Keratinocyte (primary cell): ENCODE measurements at regions not wholly inside any gene's neighbourhood (a gene's known extent, or its start where the extent isn't known, plus 50 kb on each side); places are given as distances from the start of the nearest gene placed in this dataset.

Source experiments
- DNase-seq: peaks from one replicate; pipeline ENCODE4 v3.0.0-alpha.2; 2011; ENCODE audit warnings: low read depth, missing footprints, low spot score
- FAIRE-seq: peaks from 2 replicates; lab custom pipeline; 2011; peaks lifted over from hg19 to GRCh38; lab: Jason Lieb, UNC
- H2AFZ ChIP-seq: 2 replicates; pipeline ENCODE4 v1.6.0; 2012; ENCODE audit warnings: low read length, control low read depth, inconsistent platforms; ENCODE audit not compliant: control insufficient read depth
- H3K27ac ChIP-seq: 2 replicates; pipeline ENCODE4 v1.5.1; 2011; ENCODE audit warnings: low read length; ENCODE audit not compliant: control insufficient read depth, insufficient read depth
- H3K27me3 ChIP-seq: 3 replicates; pipeline ENCODE4 v1.6.0; 2011; ENCODE audit warnings: low read length; ENCODE audit not compliant: control insufficient read depth, insufficient read depth; ENCODE audit errors: extremely low read depth
- H3K36me3 ChIP-seq, 2 experiments: 2 replicates in 1 of 2; 3 replicates in 1 of 2; pipeline ENCODE4 v1.5.1; 2011; ENCODE audit warnings: low read length in 2 of 2, mild to moderate bottlenecking in 1 of 2; ENCODE audit not compliant: control insufficient read depth in 2 of 2, insufficient read depth in 2 of 2; ENCODE audit errors: extremely low read depth in 1 of 2
- H3K4me1 ChIP-seq: 3 replicates; pipeline ENCODE4 v1.5.1; 2011; ENCODE audit warnings: low read length; ENCODE audit not compliant: control insufficient read depth, insufficient read depth; ENCODE audit errors: extremely low read depth
- H3K4me2 ChIP-seq: 3 replicates; pipeline ENCODE4 v1.6.0; 2011; ENCODE audit warnings: low read depth, low read length; ENCODE audit not compliant: control insufficient read depth, insufficient read depth; ENCODE audit errors: extremely low read depth
- H3K4me3 ChIP-seq, 3 experiments: fragments of 200-600 bp in 1 of 3; sonication (generic) in 1 of 3; 2 replicates in 2 of 3; 3 replicates in 1 of 3; pipeline ENCODE4 v1.5.1; 2011 to 2016; ENCODE audit warnings: low read length in 3 of 3, mild to moderate bottlenecking in 3 of 3, control low read depth in 2 of 3, inconsistent platforms in 1 of 3, low read depth in 1 of 3, mixed read lengths in 1 of 3, mixed run types in 1 of 3, moderate library complexity in 1 of 3; ENCODE audit not compliant: control insufficient read depth in 2 of 3, insufficient read depth in 2 of 3; ENCODE audit errors: extremely low read depth in 1 of 3
- H3K79me2 ChIP-seq: 2 replicates; pipeline ENCODE4 v1.6.0; 2012; ENCODE audit warnings: low read length; ENCODE audit not compliant: control insufficient read depth, insufficient read depth
- H3K9ac ChIP-seq: 3 replicates; pipeline ENCODE4 v1.6.0; 2011; ENCODE audit warnings: low read length; ENCODE audit not compliant: control insufficient read depth, insufficient read depth; ENCODE audit errors: extremely low read depth
- H3K9me1 ChIP-seq: 3 replicates; pipeline ENCODE4 v1.6.0; 2011; ENCODE audit warnings: low read length; ENCODE audit not compliant: control insufficient read depth, insufficient read depth; ENCODE audit errors: extremely low read depth
- H3K9me3 ChIP-seq: 2 replicates; pipeline ENCODE4 v1.5.1; 2012; ENCODE audit warnings: low read depth, low read length; ENCODE audit not compliant: control insufficient read depth
- H4K20me1 ChIP-seq: 3 replicates; pipeline ENCODE4 v1.6.0; 2011; ENCODE audit warnings: low read length; ENCODE audit not compliant: control insufficient read depth, insufficient read depth; ENCODE audit errors: extremely low read depth
- CTCF ChIP-seq, 3 experiments: IDR thresholded peaks in 1 of 3; conservative IDR thresholded peaks in 1 of 3; optimal IDR thresholded peaks in 1 of 3; 2 replicates in 2 of 3; 3 replicates in 1 of 3; pipeline versions ENCODE3 to v1.5.1; 2011; ENCODE audit warnings: low read length in 3 of 3, mild to moderate bottlenecking in 3 of 3, moderate library complexity in 2 of 3, control low read depth in 1 of 3, inconsistent platforms in 1 of 3; ENCODE audit not compliant: insufficient read depth in 2 of 3; ENCODE audit errors: extremely low read depth in 1 of 3
- EZH2 ChIP-seq: IDR thresholded peaks from one replicate; pipeline ENCODE4 v1.6.1; 2012; ENCODE audit warnings: inconsistent platforms, mild to moderate bottlenecking, low read length, moderate library complexity
- dilution Hi-C: fragments of 300-500 bp; cut with MboI; formaldehyde crosslinking; loops from one replicate; pipeline ENCODE4 v1.7.0; 2020; ENCODE audit warnings: low sequenced_read_pairs; ENCODE audit not compliant: extremely low pct_ligation_motif_present

- Histone ChIP-seq H3K9me3 (no peaks in the 10 kb centered on the region), H3K27ac (no peak overlapping the region), H3K79me2 (no peaks in the 10 kb centered on the region), H3K9me1 (no peaks in the 10 kb centered on the region), H3K4me3 (no peak overlapping the region), H3K27me3 (no peaks in the 10 kb centered on the region), H3K4me2 (no peak overlapping the region), H3K9ac (no peak overlapping the region), H4K20me1 (no peaks in the 10 kb centered on the region), H3K4me1 (no peaks in the 10 kb centered on the region), H3K36me3 (no peaks in the 10 kb centered on the region), H2AFZ (no peak overlapping the region)
- DNase-seq (no peak), FAIRE-seq (no peak)
- dilution Hi-C loops, result no loop called here
- no peak for TF ChIP-seq CTCF (optimal IDR thresholded peaks at IDR 0.05 in 1 of 3, IDR thresholded peaks at IDR 0.05 in 1 of 3, conservative IDR thresholded peaks at IDR 0.05 in 1 of 3; ENCODE audit: extremely low read depth in 1 of 3, insufficient read depth in 2 of 3, low read length in 3 of 3)
- TF ChIP-seq EZH2, result no peak
Observed at GRCh38 chr3:5479229-5479799, 291.8 kb downstream of the EDEM1 start.

GRCh38 chr3:5480190-5480589 lies 292.7 kb downstream of the EDEM1 start:
- dilution Hi-C loops, result no loop called here
- FAIRE-seq (no peak), DNase-seq (no peak)
- no peak overlapping the region for H2AFZ ChIP-seq
- no peaks in the 10 kb centered on the region for H3K36me3 ChIP-seq
- H3K9me3 ChIP-seq, result no peaks in the 10 kb centered on the region
- H3K4me1 ChIP-seq, result no peaks in the 10 kb centered on the region
- H3K4me2 ChIP-seq, result no peak overlapping the region
- no peak overlapping the region for H3K4me3 ChIP-seq
- no peak overlapping the region for H3K27ac ChIP-seq
- no peak for TF ChIP-seq CTCF (optimal IDR thresholded peaks at IDR 0.05 in 1 of 3, IDR thresholded peaks at IDR 0.05 in 1 of 3, conservative IDR thresholded peaks at IDR 0.05 in 1 of 3; ENCODE audit: extremely low read depth in 1 of 3, insufficient read depth in 2 of 3, low read length in 3 of 3)
- TF ChIP-seq EZH2, result no peak
- H4K20me1 ChIP-seq, result no peaks in the 10 kb centered on the region
- H3K79me2 ChIP-seq, result no peaks in the 10 kb centered on the region
- no peaks in the 10 kb centered on the region for H3K9me1 ChIP-seq
- H3K27me3 ChIP-seq, result no peaks in the 10 kb centered on the region
- H3K9ac ChIP-seq, result no peak overlapping the region
